HG03439 (cell line): ENCODE measurements at regions not wholly inside any gene's neighbourhood (a gene's known extent, or its start where the extent isn't known, plus 50 kb on each side); places are given as distances from the start of the nearest gene placed in this dataset.
A peak's percentile ranks its signal among the peaks of the same experiment; 100 is the strongest.
"Not testable (repeated sequence)": the region's sequence is repeated elsewhere in the genome, so short reads cannot be mapped to it uniquely, and the experiment has no call there.

ENCODE experiments used
- ATAC-seq: cut with Tn5 transposase; IDR thresholded peaks from one replicate; pipeline ENCODE4 v1.9.1; 2021; ENCODE audit warnings: mild to moderate bottlenecking, moderate library complexity; ENCODE audit not compliant: unreplicated experiment

DNA sequence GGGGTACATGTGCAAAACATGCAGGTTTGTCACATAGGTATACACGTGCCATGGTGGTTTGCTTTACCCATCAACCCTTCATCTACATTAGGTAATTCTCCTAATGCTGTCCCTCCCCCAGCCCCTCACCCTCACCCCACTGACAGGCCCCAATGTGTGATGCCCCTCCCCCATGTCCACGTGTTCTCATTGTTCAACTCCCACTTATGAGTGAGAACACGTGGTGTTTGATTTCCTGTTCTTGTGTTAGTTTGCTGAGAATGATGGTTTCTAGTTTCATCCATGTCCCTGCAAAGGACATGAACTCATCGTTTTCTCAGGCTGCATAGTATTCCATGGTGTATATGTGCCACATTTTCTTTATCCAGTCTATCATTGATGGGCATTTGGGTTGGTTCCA is 232.9 kb upstream of the RASGRP1 start:
- ATAC-seq, result not testable (repeated sequence)

DNA sequence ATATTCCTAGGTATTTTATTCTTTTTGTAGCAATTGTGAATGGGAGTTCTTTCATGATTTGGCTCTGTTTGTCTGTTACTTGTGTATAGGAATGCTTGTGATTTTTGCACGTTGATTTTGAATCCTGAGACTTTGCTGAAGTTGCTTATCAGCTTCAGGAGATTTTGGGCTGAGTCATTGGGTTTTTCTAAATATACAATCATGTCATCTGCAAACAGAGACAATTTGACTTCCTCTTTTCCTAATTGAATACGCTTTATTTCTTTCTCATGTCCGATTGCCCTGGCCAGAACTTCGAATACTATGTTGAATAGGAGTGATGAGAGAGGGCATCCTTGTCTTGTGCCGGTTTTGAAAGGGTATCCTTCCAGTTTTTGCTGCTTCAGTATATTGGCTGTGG is 234.6 kb upstream of the RASGRP1 start:
- not testable (repeated sequence) for ATAC-seq

DNA sequence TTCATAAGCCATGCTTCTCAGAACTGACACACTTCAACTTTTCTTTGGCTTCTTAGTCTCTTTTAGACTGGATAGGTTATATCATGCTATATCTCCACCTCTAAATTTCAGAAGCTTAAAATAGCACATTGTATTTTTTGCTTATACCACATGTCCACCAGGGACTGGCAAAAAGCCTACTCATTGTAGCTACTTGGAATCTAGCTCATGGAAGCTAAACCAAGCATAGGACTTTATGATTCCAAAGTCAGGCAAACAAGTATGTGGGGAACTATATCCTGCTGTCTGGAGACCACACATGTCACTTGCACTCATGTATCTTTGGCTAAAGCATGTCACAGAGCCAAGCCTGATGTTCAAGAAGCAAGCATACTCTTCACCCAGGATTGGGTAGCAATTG is 245.0 kb upstream of the RASGRP1 start:
- ATAC-seq, result no peak

DNA sequence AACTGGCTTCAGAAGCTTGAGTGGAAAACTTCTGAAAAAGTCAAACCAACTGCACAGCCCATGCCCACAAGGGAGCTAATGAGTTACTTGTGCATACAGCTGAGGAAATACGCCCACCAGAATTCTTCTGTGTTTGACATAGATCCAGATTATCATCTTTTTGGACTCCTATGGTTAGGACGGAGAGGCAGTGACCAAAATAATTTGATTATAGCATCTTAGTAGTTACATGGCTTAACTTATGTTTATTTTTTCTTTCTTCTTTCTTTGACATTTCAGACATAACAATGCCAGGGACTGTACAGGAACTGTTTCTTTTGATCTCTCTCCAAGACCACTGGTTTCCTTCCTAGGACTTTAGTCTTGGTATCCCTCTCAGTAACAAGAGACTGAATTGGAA is 246.1 kb upstream of the RASGRP1 start:
- ATAC-seq, result no peak

DNA sequence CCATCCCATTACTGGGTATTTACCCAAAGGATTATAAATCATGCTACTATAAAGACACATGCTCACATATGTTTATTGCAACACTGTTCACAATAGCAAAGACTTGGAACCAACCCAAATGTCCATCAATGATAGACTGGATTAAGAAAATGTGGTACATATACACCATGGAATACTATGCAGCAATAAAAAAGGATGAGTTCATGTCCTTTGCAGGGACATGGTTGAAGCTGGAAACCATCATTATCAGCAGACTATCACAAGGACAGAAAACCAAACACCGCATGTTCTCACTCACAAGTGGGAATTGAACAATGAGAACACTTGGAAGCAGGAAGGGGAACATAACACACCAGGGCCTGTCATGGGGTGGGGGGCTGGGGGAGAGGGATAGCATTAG is 249.6 kb upstream of the RASGRP1 start:
- not testable (repeated sequence) for ATAC-seq

DNA sequence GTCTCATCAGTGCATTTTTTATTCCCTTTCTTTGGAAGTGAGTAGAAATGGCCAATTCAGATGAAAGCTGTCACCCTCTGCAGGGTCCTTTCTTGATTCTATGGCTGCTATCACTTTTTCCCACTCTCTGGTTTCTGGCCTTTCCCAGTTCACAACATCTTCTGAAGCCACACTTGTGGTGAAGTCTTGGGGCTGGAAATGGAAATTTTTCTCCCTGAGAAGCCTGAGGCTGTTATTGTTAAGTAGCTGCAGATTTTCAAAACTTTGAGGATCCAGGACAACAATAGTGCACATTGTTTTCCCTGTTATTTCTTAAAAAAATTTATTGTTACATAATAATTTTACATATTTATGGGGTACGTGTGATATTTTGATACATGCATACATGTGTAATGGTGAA is 250.3 kb upstream of the RASGRP1 start:
- no peak for ATAC-seq

DNA sequence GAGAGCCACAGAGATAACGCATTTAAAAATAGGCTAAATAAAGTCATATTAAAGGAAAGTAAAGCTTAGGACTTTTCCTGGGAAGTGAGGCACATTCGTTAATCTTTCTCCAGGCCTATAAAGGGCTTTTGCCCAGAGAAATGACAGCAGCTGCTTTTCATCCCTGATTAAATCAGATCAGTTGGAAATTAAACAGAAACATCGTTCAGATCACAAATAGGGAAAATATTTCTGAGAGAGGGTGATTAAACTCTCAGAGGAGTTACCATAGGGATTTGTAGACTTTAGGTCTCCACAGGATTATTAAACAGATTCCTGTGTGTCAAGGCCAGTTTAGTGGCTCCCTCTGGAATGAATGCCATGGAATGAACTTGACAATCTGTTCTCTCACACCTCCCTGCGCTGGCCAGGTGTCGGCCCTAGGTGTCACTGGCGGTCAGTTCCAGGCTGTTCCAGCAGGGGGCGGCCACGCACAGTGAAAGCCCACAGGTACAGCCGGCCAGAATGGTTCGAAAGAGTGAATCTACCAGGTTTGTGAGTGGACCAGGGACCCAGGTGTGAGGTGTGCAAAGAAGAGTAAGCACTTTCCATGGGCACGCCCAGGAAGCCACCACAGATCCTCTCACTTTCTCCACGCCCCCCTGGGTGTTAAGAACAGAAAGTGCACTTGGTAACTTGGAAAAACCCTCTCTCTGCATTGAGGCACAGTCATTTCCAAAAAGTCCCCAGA is 253.0 kb upstream of the RASGRP1 start:
- ATAC-seq, result peak; percentile 95

DNA sequence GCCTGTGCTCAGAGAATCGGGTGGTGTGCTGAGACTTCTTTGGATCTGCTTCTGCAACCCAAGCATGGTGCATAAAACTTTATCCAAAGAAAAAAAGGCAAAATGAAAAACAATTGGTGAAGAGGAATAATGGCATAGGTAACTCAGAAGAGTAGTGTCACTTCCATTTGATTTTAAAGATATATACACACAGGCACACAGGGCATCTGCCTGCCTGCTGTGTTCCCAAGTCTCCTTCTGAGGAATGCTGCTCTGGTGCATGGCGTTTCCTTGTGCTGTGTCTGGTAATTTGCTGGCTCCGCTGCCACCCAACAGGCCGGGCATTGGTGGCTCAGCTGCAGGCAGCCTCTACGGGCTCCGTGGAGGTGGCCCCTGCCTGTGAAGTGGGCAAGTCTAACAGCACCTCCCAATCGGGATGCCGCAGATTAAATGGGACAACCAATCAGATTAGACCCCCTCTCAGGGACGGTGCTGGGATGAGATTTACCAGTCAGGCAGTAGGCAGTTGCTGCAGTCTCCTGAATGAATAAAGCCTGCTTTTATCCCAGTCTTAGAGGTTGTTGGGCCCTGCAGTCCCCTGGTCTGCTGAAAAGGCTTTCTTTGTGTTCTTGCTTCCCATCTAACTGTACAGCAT is 253.7 kb upstream of the RASGRP1 start:
- no peak for ATAC-seq

DNA sequence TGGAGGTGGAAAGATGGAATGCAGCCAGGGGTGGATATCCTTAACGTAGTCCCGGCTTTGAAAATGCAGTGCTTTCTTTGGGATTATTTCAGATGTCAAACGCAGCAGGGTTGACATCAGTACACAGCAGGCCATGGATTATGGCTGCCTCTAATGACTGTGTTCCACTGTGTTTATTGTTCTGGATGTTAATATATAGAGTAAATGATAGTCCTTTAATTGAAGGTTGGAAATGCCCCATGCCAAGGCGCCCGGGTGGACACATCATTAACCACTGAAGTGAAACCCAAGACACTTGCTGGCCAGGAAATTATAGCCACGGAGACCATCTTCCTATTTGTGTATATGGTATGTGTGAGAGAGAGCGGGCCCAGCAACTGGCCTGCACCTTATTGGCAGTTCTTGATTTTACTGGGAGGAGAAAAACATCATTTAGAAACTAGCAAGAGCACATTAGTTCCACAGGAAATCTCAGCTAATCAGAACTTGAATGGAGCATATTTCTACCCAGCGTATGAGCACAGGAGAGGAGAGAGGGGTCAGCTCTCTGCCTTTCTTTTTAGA is 254.9 kb upstream of the RASGRP1 start:
- ATAC-seq, result no peak

DNA sequence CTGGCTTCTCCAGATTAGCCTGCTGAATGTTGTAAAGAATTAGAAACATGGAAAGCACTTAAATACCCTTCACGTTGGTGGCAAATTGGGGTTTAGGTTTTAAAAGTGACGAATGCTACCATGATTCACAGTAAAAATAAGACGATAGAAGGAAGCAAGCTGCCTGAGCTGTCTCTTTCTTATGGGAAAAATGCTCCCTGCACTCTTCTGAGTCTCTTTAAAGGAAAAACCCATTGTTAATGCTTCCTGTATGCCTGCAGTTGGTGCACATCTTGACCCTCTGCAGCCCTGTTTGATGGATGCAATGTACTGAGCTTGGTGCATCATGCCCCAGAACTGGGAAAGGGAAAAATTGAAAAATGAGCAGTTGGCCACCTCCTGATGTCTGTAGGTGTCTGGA is 258.6 kb upstream of the RASGRP1 start:
- no peak for ATAC-seq

DNA sequence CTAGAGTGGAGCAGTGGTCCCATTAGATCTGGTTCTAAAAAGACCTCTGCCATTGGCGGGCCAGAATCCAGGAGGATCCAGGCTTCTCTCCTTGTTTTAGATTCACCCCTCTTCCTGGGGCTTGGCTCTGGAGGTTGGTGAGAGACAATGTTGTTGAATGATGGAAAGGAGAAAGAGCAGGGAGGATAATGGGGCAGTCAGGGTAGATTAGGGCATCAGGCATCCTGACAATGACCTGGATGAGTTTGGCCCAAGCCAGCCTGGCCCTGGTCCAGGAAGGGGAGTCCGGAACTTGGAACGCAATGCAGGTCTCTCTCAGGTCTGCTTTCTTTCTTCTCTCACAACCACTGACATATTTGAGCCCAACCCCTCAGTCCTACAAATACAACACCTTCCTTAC is 260.1 kb upstream of the RASGRP1 start:
- no peak for ATAC-seq

DNA sequence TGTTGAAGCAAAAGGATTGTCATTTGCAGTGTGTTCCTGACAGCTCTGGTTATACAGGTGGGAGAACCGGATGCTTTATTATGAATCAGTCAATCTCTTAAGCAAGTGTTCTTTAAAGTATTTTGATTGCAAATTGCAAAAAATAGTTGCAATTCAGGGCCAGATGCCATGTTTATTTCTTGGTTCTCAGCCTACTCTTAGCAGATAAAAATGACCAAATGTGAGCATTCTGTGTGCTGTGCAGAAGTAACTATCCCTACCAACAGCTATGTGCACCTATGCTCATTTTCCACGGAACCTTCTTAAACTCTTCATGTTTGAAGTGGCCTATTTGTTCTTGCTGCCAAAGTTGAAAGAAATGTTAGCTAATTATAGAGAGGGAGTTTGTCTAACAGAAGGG is 262.3 kb upstream of the RASGRP1 start:
- ATAC-seq, result no peak

DNA sequence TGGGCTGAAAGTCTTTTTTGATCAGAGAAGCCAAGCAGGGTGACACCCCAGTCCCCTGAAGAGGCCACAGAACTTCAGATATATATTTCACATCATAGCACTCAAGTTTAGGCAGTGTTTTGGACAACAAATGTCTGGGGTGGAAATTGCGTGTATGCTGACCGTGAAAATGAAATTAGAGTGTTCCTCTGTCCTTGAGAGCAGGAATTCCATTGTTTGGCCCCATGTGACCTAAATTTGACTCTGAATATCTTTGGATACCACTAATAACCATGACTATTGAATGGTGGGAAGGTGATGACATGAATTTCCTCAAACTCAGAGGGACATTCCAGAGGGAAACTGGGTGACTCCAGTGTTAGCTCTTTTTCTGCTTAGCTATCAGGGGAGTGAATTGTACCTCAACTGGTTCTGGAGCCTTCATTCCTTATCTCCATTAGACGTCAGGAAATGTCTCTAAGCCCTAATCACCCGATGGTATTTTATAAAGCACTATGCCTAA is 263.5 kb upstream of the RASGRP1 start:
- ATAC-seq, result no peak

DNA sequence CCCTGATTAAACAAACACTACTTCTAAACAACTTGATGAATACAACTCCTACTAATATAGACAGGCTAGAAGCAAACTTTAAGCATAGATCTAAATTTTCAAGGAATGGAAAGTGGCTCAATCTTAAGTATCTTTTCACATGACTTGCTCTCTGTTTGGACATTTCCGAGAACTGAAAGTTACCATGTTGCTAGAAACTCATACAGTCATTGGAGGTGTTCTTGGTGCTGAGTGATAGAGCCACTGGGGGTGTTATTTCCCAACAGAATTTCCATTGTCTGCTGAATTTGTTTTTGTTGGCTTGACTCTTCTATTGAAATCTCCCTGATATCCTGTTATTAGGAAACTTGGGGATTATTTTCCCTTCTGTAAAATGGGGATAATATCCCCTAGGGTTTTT is 264.5 kb upstream of the RASGRP1 start:
- no peak for ATAC-seq

DNA sequence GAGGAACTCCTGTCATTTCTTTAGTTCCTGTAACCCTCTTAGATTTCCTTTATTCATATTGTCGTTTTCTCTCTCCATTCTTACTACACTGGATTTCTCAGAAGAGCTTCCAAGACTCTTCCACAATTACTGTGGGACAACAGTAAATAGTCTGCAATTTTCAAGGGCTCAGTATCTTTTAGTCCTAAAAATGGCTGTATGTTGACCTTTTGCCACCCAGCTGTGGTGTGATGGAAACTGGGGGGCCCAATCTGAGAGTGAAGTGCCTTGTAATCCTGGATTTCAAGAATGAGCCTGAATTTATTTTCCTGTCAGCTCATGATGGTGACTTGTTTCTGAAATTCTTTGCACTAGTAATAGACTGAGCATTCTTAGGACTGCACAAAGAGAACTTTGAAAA is 277.6 kb upstream of the RASGRP1 start:
- no peak for ATAC-seq

DNA sequence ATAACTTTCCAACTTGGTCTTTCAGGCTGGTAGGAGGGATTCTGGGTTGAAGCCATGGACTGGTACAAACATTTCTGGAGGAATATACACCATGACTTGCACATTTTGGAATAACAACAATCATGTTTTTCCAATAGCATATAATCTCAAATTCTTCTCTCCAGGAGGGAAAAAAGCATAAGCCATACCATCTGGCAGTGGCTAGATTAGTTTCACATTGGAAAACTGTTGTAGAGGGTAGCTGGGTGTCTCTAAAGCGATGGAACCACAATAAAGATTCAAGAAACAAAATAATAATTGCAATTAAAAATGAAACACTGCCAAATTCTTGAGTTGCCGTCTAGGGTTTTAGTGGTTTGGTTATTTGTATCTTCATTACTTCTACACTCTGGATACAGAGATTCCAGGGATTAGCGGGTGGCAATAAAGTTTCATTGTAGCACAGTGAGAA is 278.5 kb upstream of the RASGRP1 start:
- no peak for ATAC-seq

DNA sequence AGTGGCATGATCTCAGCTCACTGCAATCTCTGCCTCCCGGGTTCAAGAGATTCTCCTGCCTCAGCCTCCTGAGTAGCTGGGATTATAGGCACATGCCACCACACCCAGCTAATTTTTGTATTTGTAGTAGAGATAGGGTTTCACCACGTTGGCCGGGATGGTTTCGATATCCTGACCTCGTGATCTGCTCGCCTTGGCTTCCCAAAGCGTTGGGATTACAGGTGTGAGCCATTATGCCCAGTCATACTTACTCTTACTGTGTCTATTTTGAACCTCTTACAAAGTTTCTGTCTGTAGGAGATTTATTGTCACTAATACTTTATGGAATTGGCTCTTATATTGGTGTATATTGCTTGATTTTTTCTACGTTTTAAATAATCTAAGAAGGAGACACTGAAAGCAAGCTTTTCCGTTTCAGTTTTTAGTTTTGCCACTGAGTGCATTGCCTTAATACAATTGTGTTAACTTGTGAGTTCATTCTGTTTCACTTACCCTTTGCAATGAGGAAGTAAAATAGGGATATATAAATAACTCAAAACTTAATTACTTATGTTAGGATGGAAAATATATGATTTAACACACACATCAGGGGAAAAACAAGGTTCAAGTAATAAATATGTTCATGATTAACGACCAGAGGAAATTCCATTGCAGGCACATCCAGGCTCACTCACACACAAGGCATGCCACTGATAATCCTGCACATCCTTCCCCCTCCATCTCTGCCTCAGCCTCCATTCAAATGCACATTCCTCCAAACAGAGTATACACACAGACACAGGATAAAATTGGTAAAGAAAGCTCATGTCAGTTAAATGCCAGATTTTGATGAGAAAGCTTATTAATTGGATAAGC is 279.3 kb upstream of the RASGRP1 start:
- ATAC-seq, result no peak

DNA sequence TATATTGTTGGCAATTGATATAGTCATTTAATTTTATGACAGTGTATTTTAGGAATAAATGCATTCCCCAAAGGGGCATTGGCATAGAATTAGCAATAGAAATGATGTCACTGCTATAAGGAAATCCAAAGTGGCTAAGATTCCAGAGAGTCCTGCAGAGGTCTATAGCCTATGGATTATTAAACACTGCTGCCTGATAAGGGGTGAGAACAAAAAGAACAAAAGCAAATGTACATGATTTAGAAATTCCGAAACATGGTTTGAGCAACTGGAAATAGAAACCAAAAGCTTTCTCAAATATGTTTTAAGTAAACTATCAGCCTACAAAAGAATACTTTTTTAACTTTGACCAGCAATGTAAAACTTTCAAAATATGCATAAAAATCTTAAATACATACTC is 280.1 kb upstream of the RASGRP1 start:
- ATAC-seq, result no peak

DNA sequence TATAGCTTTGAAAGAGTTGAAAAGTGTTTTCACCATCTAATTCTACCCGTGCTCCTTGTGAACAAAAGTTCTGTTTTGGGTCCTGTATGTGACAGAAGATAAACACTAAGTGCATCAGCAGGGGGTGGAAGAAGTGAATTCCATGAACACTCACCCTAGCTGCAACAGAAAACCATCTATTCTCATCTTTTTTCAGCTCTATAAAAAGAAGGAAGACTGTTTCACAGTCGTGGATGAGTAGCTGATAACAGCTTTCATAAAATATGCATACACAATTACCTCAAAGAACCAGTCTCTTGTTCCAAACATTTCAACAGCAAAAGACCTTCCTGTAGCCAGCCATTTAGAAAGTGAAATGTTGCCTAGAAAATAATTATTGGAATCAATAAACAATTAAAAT is 281.7 kb upstream of the RASGRP1 start:
- no peak for ATAC-seq

DNA sequence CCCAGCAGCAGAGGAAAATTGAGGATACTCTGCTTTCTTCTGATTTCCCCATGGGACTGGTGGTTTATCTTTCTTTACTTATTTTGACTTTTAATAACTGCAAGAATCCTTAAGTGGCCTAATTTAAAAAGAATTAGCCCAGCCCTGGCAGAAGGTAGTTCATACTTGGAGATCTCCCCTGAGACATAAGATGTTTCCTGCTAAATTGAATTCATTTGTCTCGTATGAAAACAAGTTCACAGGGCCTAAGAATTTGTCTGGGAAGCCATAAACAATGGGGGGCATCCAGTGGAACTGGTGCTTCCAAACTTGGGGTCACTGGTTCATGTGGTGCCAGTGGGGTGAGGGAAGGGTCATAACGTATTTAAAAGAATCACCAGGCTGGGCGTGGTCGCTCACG is 283.1 kb upstream of the RASGRP1 start:
- ATAC-seq, result no peak

DNA sequence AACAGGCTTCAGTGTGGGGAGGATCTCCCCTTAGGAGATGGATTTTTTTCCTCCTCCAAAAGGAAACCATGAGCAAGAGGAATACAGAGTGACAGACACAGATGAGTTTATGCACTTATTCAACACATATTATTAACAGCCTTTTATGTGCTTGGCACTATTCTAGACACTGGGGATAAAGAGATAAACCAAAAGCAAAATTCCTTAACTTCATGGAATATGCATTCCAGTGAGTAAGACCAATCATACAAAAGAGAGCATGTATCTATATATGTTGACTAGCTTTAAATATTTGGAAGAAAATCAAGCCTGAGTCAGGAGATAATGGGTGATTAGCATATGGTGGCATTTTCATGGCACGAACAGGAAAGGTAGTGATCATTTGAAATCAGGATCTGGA is 284.4 kb upstream of the RASGRP1 start:
- no peak for ATAC-seq
